GM18870 (cell line): ENCODE measurements at regions not wholly inside any gene's neighbourhood (a gene's known extent, or its start where the extent isn't known, plus 50 kb on each side); places are given as distances from the start of the nearest gene placed in this dataset.

Source experiments
- ATAC-seq: cut with Tn5 transposase; IDR thresholded peaks from one replicate; pipeline ENCODE4 v1.9.1; 2021; ENCODE audit warnings: moderate library complexity; ENCODE audit not compliant: unreplicated experiment

DNA sequence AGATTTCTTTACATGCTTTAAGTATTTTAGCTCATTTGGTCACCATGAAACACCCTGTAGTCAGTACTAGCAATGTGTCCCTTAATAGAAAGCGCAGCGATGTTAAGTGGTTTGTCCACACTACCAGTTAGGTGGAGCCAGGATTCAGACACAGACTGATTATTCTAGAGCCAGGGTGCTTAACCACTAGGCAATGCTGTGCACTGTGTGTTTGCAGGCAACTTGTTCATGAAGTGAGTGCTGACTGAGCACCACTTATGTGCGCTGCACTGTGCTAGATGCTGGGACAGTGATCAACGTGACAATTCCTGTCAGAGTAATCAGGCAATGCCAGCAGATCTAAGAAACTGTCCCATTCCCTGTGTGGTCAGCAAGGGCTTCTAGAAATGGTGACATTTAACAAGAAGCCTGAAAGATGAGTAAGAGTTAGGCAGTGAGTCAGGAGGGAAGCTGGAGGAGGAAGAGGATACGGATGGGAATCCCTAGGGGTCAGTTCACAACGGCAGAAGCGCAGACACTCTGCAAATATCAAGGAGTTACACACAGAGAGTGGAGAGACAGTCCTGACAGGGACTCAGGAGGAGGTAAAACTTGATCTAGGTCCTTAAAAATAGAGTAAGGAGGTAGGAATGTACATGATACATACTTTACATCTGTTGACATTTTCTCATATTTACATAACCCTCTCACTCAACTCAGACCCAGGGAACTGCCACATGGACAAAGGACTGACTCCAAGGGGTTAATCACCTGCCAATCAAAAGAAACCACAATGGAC lies 69.7 kb upstream of the EGR2 start:
- ATAC-seq = no peak

DNA sequence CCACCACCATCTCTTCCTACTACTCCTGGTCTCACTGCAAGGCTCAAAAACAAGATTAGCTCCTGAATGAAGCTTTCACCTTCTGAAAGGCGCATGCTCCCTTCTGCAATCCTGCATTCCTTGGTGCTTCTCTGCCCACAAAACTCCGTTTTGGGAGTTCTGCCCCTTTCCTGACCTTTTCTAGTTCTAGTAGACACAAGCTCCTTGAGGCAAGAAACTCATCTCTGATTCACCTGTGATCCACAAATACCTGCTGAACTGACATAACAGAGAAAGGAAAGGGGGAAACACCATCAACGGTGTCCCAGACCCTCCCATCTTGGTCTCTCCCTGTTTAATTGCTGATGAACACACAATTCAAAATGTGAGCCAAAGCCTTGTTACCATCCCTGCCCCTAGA lies 64.0 kb upstream of the EGR2 start:
- no peak for ATAC-seq

DNA sequence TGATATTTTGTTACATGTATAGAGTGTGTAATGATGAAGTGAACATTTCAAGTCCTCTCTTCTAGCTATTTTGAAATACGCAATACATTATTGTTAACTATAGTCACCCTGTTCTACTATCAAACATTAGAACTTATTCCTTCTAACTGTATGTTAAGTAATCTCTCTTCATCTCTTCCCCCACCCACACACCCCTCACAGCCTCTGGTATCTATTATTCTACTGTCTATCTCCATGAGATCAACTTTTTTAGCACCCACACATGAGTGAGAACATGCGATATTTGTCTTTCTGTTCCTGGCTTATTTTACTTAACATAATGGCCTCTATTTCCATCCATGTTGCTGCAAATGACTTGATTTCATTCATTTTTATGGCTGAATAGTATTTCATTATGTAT lies 57.7 kb upstream of the EGR2 start:
- no peak for ATAC-seq

DNA sequence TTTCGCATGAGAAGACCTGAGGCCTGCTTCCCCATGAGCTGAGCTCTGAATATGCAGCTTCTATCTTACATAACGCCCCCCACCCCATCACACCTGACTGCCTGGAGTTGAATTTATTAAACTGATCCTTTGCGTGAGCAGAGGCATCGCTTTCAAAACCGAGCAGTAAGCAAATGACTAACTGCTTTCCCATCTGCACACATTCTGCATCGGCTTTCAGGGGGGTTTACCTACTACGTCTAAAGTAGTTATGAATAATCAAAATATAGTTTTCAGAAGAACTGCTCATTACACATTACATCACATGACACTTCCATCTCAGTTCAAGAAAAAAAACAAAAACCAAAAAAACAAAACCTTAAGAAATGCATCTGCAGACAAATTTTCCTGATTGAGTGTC lies 54.7 kb upstream of the EGR2 start:
- ATAC-seq = peak; percentile 89

DNA sequence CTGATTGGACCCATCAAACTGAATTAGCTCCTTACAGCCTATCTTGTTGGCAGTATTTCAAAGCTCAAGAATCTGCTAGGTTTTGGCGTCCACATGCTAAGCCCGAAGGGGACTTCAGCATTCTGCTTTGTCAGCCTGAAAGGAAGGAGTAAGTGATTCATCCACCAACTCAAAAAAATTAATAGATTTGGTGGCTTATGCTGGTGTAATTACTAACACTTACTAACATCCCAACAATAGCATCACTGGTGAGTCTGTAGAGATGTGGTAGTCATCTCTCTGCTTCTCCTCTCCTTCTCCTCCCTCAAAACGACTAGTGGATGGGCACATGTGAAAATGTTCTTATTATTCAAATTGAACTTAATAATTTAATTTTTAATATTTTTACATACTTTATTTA lies 53.8 kb upstream of the EGR2 start:
- no peak for ATAC-seq

DNA sequence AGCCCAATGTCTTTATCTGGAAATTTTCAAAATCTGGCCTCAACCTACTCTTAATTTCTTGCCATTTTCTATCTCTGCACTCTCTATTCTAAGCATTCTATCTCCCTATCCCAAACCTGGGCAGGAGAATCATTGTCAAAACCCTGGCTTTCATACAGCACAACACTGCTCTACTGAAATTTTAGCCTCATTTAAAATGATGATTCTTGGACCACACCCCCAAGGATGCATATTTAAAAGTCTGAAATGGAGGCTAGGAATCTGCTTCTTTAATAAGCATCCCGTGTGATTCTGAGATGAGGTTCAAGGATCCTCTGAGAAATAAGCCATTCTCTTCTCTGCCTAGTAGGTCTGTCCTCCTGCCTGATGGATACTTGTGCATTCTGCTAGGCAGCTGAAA lies 50.8 kb upstream of the EGR2 start:
- ATAC-seq = no peak

DNA sequence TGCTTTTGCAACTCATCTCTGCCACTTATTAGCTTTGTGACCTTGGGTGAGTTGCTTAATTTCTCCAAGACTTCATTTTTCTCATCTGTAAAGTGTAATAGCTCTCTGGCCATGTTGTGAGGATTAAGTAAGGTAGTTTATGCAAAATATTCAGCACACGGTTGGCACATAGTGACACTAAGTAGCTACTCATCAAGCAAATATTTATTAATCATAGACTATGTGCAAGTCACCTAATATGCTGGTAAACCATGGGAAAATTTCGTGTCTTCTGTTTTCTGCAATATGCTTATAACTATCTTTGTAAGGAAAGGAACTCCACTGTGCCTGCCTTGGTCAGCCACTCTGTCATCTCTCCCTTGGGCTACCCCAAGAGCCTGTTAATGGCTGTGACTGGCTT lies 50.3 kb upstream of the EGR2 start:
- ATAC-seq = no peak
